Liver (tissue), 8 donors: ENCODE measurements at regions not wholly inside any gene's neighbourhood (a gene's known extent, or its start where the extent isn't known, plus 50 kb on each side); places are given as distances from the start of the nearest gene placed in this dataset.

Experiments
- DNase-seq: peaks from one replicate; pipeline ENCODE4 v3.0.0-alpha.2; 2017; ENCODE audit warnings: low spot score
- H3K27ac ChIP-seq, 2 donors: one replicate each; pipeline ENCODE4 v1.7.0; 2013; ENCODE audit warnings: inconsistent platforms in 2 of 2, low read length in 2 of 2, control low read depth in 1 of 2, low read depth in 1 of 2, mild to moderate bottlenecking in 1 of 2
- H3K27me3 ChIP-seq, 4 donors: one replicate each; pipeline versions ENCODE4 v1.6.1 to v1.7.0; 2013; ENCODE audit warnings: low read length in 3 of 4, inconsistent platforms in 1 of 4, mild to moderate bottlenecking in 1 of 4, moderate library complexity in 1 of 4; ENCODE audit not compliant: control insufficient read depth in 4 of 4, insufficient read depth in 4 of 4
- H3K36me3 ChIP-seq, 4 donors: one replicate each; pipeline versions ENCODE4 v1.6.1 to v1.7.0; 2013; ENCODE audit warnings: low read length in 3 of 4, mild to moderate bottlenecking in 3 of 4, low read depth in 1 of 4, moderate library complexity in 1 of 4; ENCODE audit not compliant: control insufficient read depth in 4 of 4, insufficient read depth in 3 of 4
- H3K4me1 ChIP-seq, 4 donors: one replicate each; pipeline versions ENCODE4 v1.6.1 to v1.7.0; 2013; ENCODE audit warnings: low read length in 3 of 4, mild to moderate bottlenecking in 3 of 4, moderate library complexity in 1 of 4; ENCODE audit not compliant: control insufficient read depth in 4 of 4, insufficient read depth in 4 of 4
- H3K4me3 ChIP-seq, 3 donors: one replicate each; pipeline versions ENCODE4 v1.6.1 to v1.7.0; 2013; ENCODE audit warnings: low read length in 3 of 3, control low read depth in 1 of 3, low read depth in 1 of 3, mild to moderate bottlenecking in 1 of 3
- H3K9ac ChIP-seq, 2 donors: one replicate each; pipeline ENCODE4 v1.7.0; 2013; ENCODE audit warnings: low read length in 2 of 2, mild to moderate bottlenecking in 2 of 2, moderate library complexity in 2 of 2, control low read depth in 1 of 2, low read depth in 1 of 2
- H3K9me3 ChIP-seq, 4 donors: one replicate each; pipeline versions ENCODE4 v1.6.1 to v1.7.0; 2013; ENCODE audit warnings: low read length in 3 of 4; ENCODE audit not compliant: control insufficient read depth in 4 of 4
- FOXA2 ChIP-seq: IDR thresholded peaks from 2 replicates; pipeline ENCODE4 v1.6.1; 2016; ENCODE audit warnings: antibody characterized with exemption
- GABPA ChIP-seq, 2 donors: IDR thresholded peaks in 1 of 2; conservative IDR thresholded peaks in 1 of 2; 2 replicates each; pipeline ENCODE4 v1.6.1; 2016; ENCODE audit warnings: antibody characterized with exemption in 2 of 2, mild to moderate bottlenecking in 1 of 2, moderate library complexity in 1 of 2
- HNF4A ChIP-seq, 2 donors: conservative IDR thresholded peaks; 2 replicates each; pipeline ENCODE4 v1.6.1; 2016; ENCODE audit warnings: antibody characterized with exemption in 2 of 2, mild to moderate bottlenecking in 2 of 2
- HNF4G ChIP-seq: IDR thresholded peaks from 2 replicates; pipeline ENCODE4 v1.6.1; 2016; ENCODE audit warnings: antibody characterized with exemption
- JUND ChIP-seq, 2 donors: IDR thresholded peaks; 2 replicates each; pipeline ENCODE4 v1.6.1; 2016; ENCODE audit warnings: antibody characterized with exemption in 2 of 2
- NR2F2 ChIP-seq: IDR thresholded peaks from 2 replicates; pipeline ENCODE4 v1.6.1; 2016; ENCODE audit warnings: antibody characterized with exemption
- REST ChIP-seq: IDR thresholded peaks from 2 replicates; pipeline ENCODE4 v1.6.1; 2016; ENCODE audit warnings: antibody characterized with exemption, mild to moderate bottlenecking
- RXRA ChIP-seq, 2 donors: IDR thresholded peaks; 2 replicates each; pipeline ENCODE4 v1.6.1; 2017 to 2018; ENCODE audit warnings: antibody characterized with exemption in 2 of 2, mild to moderate bottlenecking in 1 of 2
- YY1 ChIP-seq: IDR thresholded peaks from 2 replicates; pipeline ENCODE4 v1.6.1; 2016; ENCODE audit warnings: antibody characterized with exemption, mild to moderate bottlenecking
- ZBTB33 ChIP-seq: IDR thresholded peaks from 2 replicates; pipeline ENCODE4 v1.6.1; 2016; ENCODE audit warnings: antibody characterized with exemption
- WGBS: extraction: QIAGEN DNeasy Blood & Tissue Kit; methylation state at CpG from one replicate; pipeline ENCODE4 v1.1.7; 2013; 5-methylcytosine and 5-hydroxymethylcytosine counted together
- TF ChIP-seq, protein P1 (sequence below): fragments of 150-350 bp; IDR thresholded peaks from 2 replicates; pipeline ENCODE4 v1.5.1; 2017; ENCODE audit warnings: improper control_type of control experiment, low read depth, low read length; ENCODE audit not compliant: missing input control
- TF ChIP-seq, protein P2 (sequence below): IDR thresholded peaks from 2 replicates; pipeline ENCODE4 v1.6.1; 2016; ENCODE audit warnings: antibody characterized with exemption
- TF ChIP-seq, protein P3 (sequence below): IDR thresholded peaks from 2 replicates; pipeline ENCODE4 v1.6.1; 2016; ENCODE audit warnings: antibody characterized with exemption
- donor health status: healthy.
- donor health status: healthy.
- donor health status: healthy.
- donor health status: healthy.
- donor health status: healthy.

DNA sequence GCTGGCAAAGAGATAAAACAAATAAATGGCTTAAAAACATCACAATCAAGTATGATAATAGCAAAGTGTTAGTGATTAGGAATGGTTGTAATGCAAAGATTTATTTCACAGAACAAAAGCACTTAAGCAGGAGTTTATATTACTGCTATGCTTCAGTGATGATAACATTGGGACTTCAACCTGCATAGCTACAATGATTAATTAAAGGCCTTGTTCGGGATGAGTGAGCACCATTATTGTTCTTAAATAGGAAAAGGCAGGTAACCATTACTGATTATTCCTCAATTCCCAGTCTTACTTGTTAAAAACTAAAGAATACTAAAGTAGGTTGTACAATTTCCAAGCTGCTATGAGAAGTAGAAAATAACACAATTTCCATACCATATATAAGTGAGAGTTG lies 1247.5 kb upstream of the CDH8 start:
- Histone ChIP-seq H3K36me3 (no peaks in the 10 kb centered on the region), H3K9me3 (no peaks in the 10 kb centered on the region), H3K27ac (no peak overlapping the region), H3K9ac (no peak overlapping the region), H3K4me3 (no peak overlapping the region), H3K27me3 (no peaks in the 10 kb centered on the region), H3K4me1 (no peaks in the 10 kb centered on the region)
- WGBS: 76% methylated on average over 1 of the region's 1 CpG
- DNase-seq: no peak
- no peak for TF ChIP-seq ZBTB33
- no peak for TF ChIP-seq RXRA (IDR thresholded peaks at IDR 0.05)
- no peak for TF ChIP-seq YY1

DNA sequence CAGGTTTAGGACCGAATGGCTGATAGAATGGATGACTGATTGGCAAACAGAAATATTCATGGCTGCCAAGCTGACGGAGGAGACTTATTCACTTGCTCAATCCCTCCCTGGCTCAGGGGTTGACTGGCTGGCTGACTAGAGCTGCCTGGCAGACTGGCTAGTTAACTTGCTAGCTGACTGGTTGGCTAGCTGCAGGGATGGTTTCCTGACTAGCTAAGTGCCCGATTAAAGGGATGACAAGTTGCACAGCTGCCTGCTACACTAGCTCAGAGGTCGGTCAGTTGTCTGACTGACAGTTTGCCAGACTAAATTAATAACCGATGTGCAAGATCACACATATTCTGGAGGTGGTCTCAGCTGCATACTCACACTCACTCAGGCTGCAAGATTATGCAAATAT lies 1208.4 kb upstream of the CDH8 start:
- Histone ChIP-seq H3K9me3 (no peaks in the 10 kb centered on the region), H3K27me3 (no peaks in the 10 kb centered on the region), H3K4me1 (no peaks in the 10 kb centered on the region), H3K27ac (no peak overlapping the region), H3K36me3 (no peaks in the 10 kb centered on the region), H3K4me3 (no peak overlapping the region), H3K9ac (no peak overlapping the region)
- no peak for TF ChIP-seq REST
- no peak for TF ChIP-seq YY1
- WGBS: 65% methylated on average over 5 of the region's 5 CpGs
- no peak for DNase-seq

- Histone ChIP-seq H3K27me3 (no peaks in the 10 kb centered on the region), H3K36me3 (no peaks in the 10 kb centered on the region), H3K4me3 (no peak overlapping the region), H3K9ac (no peak overlapping the region), H3K9me3 (no peaks in the 10 kb centered on the region), H3K27ac (no peak overlapping the region), H3K4me1 (no peaks in the 10 kb centered on the region)
- no peak for DNase-seq
- 82% methylated on average over 5 of the region's 5 CpGs for WGBS
- TF ChIP-seq, protein P1, sequence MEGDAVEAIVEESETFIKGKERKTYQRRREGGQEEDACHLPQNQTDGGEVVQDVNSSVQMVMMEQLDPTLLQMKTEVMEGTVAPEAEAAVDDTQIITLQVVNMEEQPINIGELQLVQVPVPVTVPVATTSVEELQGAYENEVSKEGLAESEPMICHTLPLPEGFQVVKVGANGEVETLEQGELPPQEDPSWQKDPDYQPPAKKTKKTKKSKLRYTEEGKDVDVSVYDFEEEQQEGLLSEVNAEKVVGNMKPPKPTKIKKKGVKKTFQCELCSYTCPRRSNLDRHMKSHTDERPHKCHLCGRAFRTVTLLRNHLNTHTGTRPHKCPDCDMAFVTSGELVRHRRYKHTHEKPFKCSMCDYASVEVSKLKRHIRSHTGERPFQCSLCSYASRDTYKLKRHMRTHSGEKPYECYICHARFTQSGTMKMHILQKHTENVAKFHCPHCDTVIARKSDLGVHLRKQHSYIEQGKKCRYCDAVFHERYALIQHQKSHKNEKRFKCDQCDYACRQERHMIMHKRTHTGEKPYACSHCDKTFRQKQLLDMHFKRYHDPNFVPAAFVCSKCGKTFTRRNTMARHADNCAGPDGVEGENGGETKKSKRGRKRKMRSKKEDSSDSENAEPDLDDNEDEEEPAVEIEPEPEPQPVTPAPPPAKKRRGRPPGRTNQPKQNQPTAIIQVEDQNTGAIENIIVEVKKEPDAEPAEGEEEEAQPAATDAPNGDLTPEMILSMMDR: no peak
- TF ChIP-seq REST (no peak), JUND (IDR thresholded peaks at IDR 0.05) (no peak), HNF4A (conservative IDR thresholded peaks at IDR 0.05) (no peak), NR2F2 (no peak), FOXA2 (no peak), ZBTB33 (no peak), YY1 (no peak), GABPA (IDR thresholded peaks at IDR 0.05 in 1 of 2, conservative IDR thresholded peaks at IDR 0.05 in 1 of 2) (no peak), HNF4G (no peak)
- TF ChIP-seq, protein P2, sequence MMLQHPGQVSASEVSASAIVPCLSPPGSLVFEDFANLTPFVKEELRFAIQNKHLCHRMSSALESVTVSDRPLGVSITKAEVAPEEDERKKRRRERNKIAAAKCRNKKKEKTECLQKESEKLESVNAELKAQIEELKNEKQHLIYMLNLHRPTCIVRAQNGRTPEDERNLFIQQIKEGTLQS: no peak
- TF ChIP-seq, protein P3, sequence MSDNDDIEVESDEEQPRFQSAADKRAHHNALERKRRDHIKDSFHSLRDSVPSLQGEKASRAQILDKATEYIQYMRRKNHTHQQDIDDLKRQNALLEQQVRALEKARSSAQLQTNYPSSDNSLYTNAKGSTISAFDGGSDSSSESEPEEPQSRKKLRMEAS: no peak
These were observed 1205.3 kb upstream of the CDH8 start for GRCh38 chr16:63241497-63242028.
